SK-N-SH (cell line): ENCODE measurements at regions not wholly inside any gene's neighbourhood (a gene's known extent, or its start where the extent isn't known, plus 50 kb on each side); places are given as distances from the start of the nearest gene placed in this dataset.
A peak's percentile ranks its signal among the peaks of the same experiment; 100 is the strongest.

Experiments
- CTCF ChIA-PET: fragments of 300-600, 350-600 bp; formaldehyde crosslinking; extraction: SDS; loops from one replicate; lab custom pipeline; 2021; lab: Yijun Ruan, JAX
- POLR2A ChIA-PET: fragments of 350-600 bp; sonication (Branson Sonifier 250); formaldehyde crosslinking; extraction: SDS; loops from one replicate; lab custom pipeline; 2020; ENCODE audit warnings: antibody characterized with exemption, inconsistent platforms; lab: Yijun Ruan, JAX
- DNase-seq: peaks from one replicate; pipeline ENCODE4 v3.0.0; 2012
- H2AFZ ChIP-seq: fragments of 200-600 bp; sonication (generic); 2 replicates; pipeline ENCODE4 v1.8.1; 2016; ENCODE audit warnings: antibody characterized with exemption, mild to moderate bottlenecking, low read depth
- H3F3A ChIP-seq: fragments of 200-600 bp; sonication (generic); replicated peaks from 2 replicates; pipeline ENCODE3; 2016; ENCODE audit warnings: antibody characterized with exemption, mild to moderate bottlenecking; ENCODE audit not compliant: insufficient read depth
- H3K27ac ChIP-seq, 2 experiments: fragments of 200-500 bp in 1 of 2; fragments of 200-600 bp in 1 of 2; sonication (Bioruptor generic) in 1 of 2; sonication (generic), shearing (Covaris generic) in 1 of 2; 2 replicates each; pipeline versions ENCODE4 v1.5.1 to v1.6.1; 2014 to 2016; ENCODE audit warnings: low read depth in 2 of 2, inconsistent platforms in 1 of 2, low read length in 1 of 2, mild to moderate bottlenecking in 1 of 2, mixed read lengths in 1 of 2
- H3K27me3 ChIP-seq: fragments of 200-600 bp; sonication (generic), shearing (Covaris generic); 2 replicates; pipeline ENCODE4 v1.6.1; 2016; ENCODE audit warnings: mixed run types; ENCODE audit not compliant: insufficient read depth
- H3K36me3 ChIP-seq, 2 experiments: fragments of 200-500 bp in 1 of 2; fragments of 200-600 bp in 1 of 2; sonication (Bioruptor generic) in 1 of 2; sonication (generic) in 1 of 2; replicated peaks in 1 of 2; 2 replicates each; pipeline versions ENCODE3 to v1.5.1; 2014 to 2016; ENCODE audit warnings: low read length in 1 of 2, mild to moderate bottlenecking in 1 of 2; ENCODE audit not compliant: insufficient read depth in 2 of 2, control insufficient read depth in 1 of 2
- H3K4me1 ChIP-seq, 2 experiments: fragments of 200-500 bp in 1 of 2; fragments of 200-600 bp in 1 of 2; sonication (Bioruptor generic) in 1 of 2; sonication (generic), shearing (Covaris generic) in 1 of 2; 2 replicates each; pipeline versions ENCODE4 v1.5.1 to v1.6.1; 2014 to 2016; ENCODE audit warnings: low read depth in 1 of 2, low read length in 1 of 2, mixed run types in 1 of 2; ENCODE audit not compliant: insufficient read depth in 2 of 2, control insufficient read depth in 1 of 2
- H3K4me2 ChIP-seq: fragments of 200-600 bp; sonication (generic), shearing (Covaris generic); 2 replicates; pipeline ENCODE4 v1.6.1; 2017; ENCODE audit warnings: mixed run types
- H3K4me3 ChIP-seq, 2 experiments: fragments of 200-500 bp in 1 of 2; fragments of 200-600 bp in 1 of 2; sonication (Bioruptor generic) in 1 of 2; sonication (generic), shearing (Covaris generic) in 1 of 2; 2 replicates each; pipeline versions ENCODE4 v1.5.1 to v1.8.1; 2014 to 2016; ENCODE audit warnings: low read depth in 2 of 2, inconsistent platforms in 1 of 2, low read length in 1 of 2, mild to moderate bottlenecking in 1 of 2, mixed read lengths in 1 of 2, moderate library complexity in 1 of 2
- H3K79me2 ChIP-seq: fragments of 200-600 bp; sonication (generic); 2 replicates; pipeline ENCODE4 v1.8.1; 2017; ENCODE audit warnings: mild to moderate bottlenecking; ENCODE audit not compliant: insufficient read depth
- H3K9ac ChIP-seq: fragments of 200-600 bp; sonication (generic); 2 replicates; pipeline ENCODE4 v1.6.1; 2017; ENCODE audit warnings: mixed run types
- H3K9me2 ChIP-seq: fragments of 200-600 bp; sonication (generic); 2 replicates; pipeline ENCODE4 v1.6.1; 2017; ENCODE audit warnings: mixed run types
- H3K9me3 ChIP-seq: fragments of 200-600 bp; sonication (generic); 2 replicates; pipeline ENCODE4 v1.6.1; 2017; ENCODE audit warnings: mixed run types, mild to moderate bottlenecking, moderate library complexity
- H4K20me1 ChIP-seq: fragments of 200-600 bp; sonication (generic); 2 replicates; pipeline ENCODE4 v1.6.1; 2017; ENCODE audit warnings: mild to moderate bottlenecking, mixed run types; ENCODE audit not compliant: insufficient read depth
- CTCF ChIP-seq: fragments of 200-600 bp; sonication (generic); IDR thresholded peaks from 2 replicates; pipeline ENCODE4 v1.6.1; 2017; ENCODE audit warnings: antibody characterized with exemption, mild to moderate bottlenecking, moderate library complexity
- EP300 ChIP-seq, 2 experiments: IDR thresholded peaks; 2 replicates each; pipeline versions ENCODE4 v1.4.0 to v1.6.1; 2012; ENCODE audit warnings: borderline replicate concordance in 1 of 2, low read depth in 1 of 2, low read length in 1 of 2
- FOSL2 ChIP-seq: IDR thresholded peaks from 2 replicates; pipeline ENCODE4 v1.4.0; 2012; ENCODE audit warnings: low read depth, mild to moderate bottlenecking, moderate library complexity, borderline replicate concordance
- FOXM1 ChIP-seq: IDR thresholded peaks from 2 replicates; pipeline ENCODE4 v1.4.0; 2012; ENCODE audit warnings: low read depth, mild to moderate bottlenecking
- IRF3 ChIP-seq: fragments of 150-350 bp; IDR thresholded peaks from 2 replicates; pipeline ENCODE4 v1.6.1; 2016; ENCODE audit warnings: mild to moderate bottlenecking, low read depth, low read length
- MXI1 ChIP-seq: IDR thresholded peaks from 2 replicates; pipeline ENCODE4 v1.6.1; 2012; ENCODE audit warnings: mild to moderate bottlenecking, low read depth, low read length, improper control_type of control experiment
- NFIC ChIP-seq: IDR thresholded peaks from 2 replicates; pipeline ENCODE4 v1.4.0; 2012; ENCODE audit warnings: borderline replicate concordance
- NRF1 ChIP-seq: IDR thresholded peaks from 2 replicates; pipeline ENCODE4 v1.6.1; 2012; ENCODE audit warnings: low read depth, mild to moderate bottlenecking, low read length
- RCOR1 ChIP-seq: fragments of 150-350 bp; IDR thresholded peaks from 2 replicates; pipeline ENCODE4 v1.6.1; 2017; ENCODE audit warnings: antibody characterized with exemption, low read length
- REST ChIP-seq: IDR thresholded peaks from 2 replicates; pipeline ENCODE4 v1.6.1; 2012; ENCODE audit warnings: mild to moderate bottlenecking, low read depth, low read length, moderate library complexity
- RFX5 ChIP-seq: IDR thresholded peaks from 2 replicates; pipeline ENCODE4 v1.6.1; 2012; ENCODE audit warnings: mild to moderate bottlenecking, improper control_type of control experiment, low read length
- RXRA ChIP-seq: IDR thresholded peaks from 2 replicates; pipeline ENCODE4 v1.4.0; 2012; ENCODE audit warnings: low read depth, mild to moderate bottlenecking, borderline replicate concordance
- TAF1 ChIP-seq: IDR thresholded peaks from 2 replicates; pipeline ENCODE4 v1.6.1; 2012; ENCODE audit warnings: low read depth, mild to moderate bottlenecking, low read length, moderate library complexity, borderline replicate concordance
- TCF12 ChIP-seq: IDR thresholded peaks from 2 replicates; pipeline ENCODE4 v1.4.0; 2012
- TEAD4 ChIP-seq: IDR thresholded peaks from 2 replicates; pipeline ENCODE4 v1.4.0; 2012; ENCODE audit warnings: mild to moderate bottlenecking, borderline replicate concordance; ENCODE audit not compliant: insufficient read depth
- USF1 ChIP-seq: IDR thresholded peaks from 2 replicates; pipeline ENCODE4 v1.4.0; 2012; ENCODE audit warnings: low read depth, borderline replicate concordance
- YY1 ChIP-seq: IDR thresholded peaks from 2 replicates; pipeline ENCODE4 v1.4.0; 2012; ENCODE audit warnings: low read depth, mild to moderate bottlenecking
- WGBS: methylation state at CpG from one replicate; pipeline ENCODE4 v1.1.6; 2017; ENCODE audit warnings: low lambda C conversion rate; 5-methylcytosine and 5-hydroxymethylcytosine counted together

GRCh38 chr18:67710639-67711038 lies 194.1 kb upstream of the DSEL start:
- CTCF ChIA-PET = no interaction called here
- TF ChIP-seq CTCF (peak; percentile 15; the same call in 1 of the 2 replicates), NFIC (no peak)
- TF ChIP-seq, all 33 proteins: peak for 1
- POLR2A ChIA-PET = no interaction called here

GRCh38 chr18:67705748-67706147 lies 189.2 kb upstream of the DSEL start:
- Histone ChIP-seq H3K4me1 (no peaks in the 10 kb centered on the region), H3K36me3 (no peaks in the 10 kb centered on the region), H2AFZ (no peak overlapping the region), H3K27ac (no peak overlapping the region), H3K9ac (no peak overlapping the region), H3K9me2 (no peaks in the 10 kb centered on the region), H3F3A (no peaks in the 10 kb centered on the region), H3K9me3 (no peaks in the 10 kb centered on the region), H3K4me2 (no peak overlapping the region), H4K20me1 (no peaks in the 10 kb centered on the region), H3K27me3 (no peaks in the 10 kb centered on the region)
- DNase-seq = no peak
- POLR2A ChIA-PET = no interaction called here
- CTCF ChIA-PET = no interaction called here
- TF ChIP-seq RCOR1 (no peak), TCF12 (no peak), YY1 (no peak), FOSL2 (no peak), FOXM1 (no peak), NRF1 (no peak), USF1 (no peak), REST (no peak), RXRA (no peak), CTCF (no peak), TEAD4 (no peak), MXI1 (no peak), RFX5 (no peak), IRF3 (no peak), TAF1 (no peak), EP300 (IDR thresholded peaks at IDR 0.05; ENCODE audit: borderline replicate concordance in 1 of 2, low read depth in 1 of 2, low read length in 1 of 2) (no peak)
- TF ChIP-seq, all 33 proteins: peak for 0
- no peaks in the 10 kb centered on the region for H3K79me2 ChIP-seq
- 90% methylated on average over 2 of the region's 2 CpGs for WGBS
- no peak overlapping the region for H3K4me3 ChIP-seq

More at GRCh38 chr18:67710639-67711038, 194.1 kb upstream of the DSEL start:
- DNase-seq = no peak
- Histone ChIP-seq H3K9me3 (no peaks in the 10 kb centered on the region), H3K27me3 (no peaks in the 10 kb centered on the region), H3K4me2 (no peak overlapping the region), H3K9ac (no peak overlapping the region), H3K36me3 (no peaks in the 10 kb centered on the region), H2AFZ (no peak overlapping the region), H3K4me1 (no peaks in the 10 kb centered on the region; a peak in 1 of 4 replicates), H3K27ac (no peak overlapping the region), H3F3A (no peaks in the 10 kb centered on the region), H4K20me1 (no peaks in the 10 kb centered on the region), H3K9me2 (no peaks in the 10 kb centered on the region), H3K4me3 (no peak overlapping the region), H3K79me2 (no peaks in the 10 kb centered on the region)
- WGBS = 100% methylated on average over 2 of the region's 2 CpGs
